CD14-positive monocyte (primary cell): ENCODE measurements at regions not wholly inside any gene's neighbourhood (a gene's known extent, or its start where the extent isn't known, plus 50 kb on each side); places are given as distances from the start of the nearest gene placed in this dataset.

ENCODE experiments used
- DNase-seq, 3 donors: peaks; one replicate each; pipeline ENCODE4 v3.0.0-alpha.2; 2011 to 2022
- H2AFZ ChIP-seq: 2 replicates; pipeline ENCODE4 v1.6.0; 2012; ENCODE audit warnings: mild to moderate bottlenecking, low read depth, low read length, inconsistent platforms; ENCODE audit not compliant: insufficient read depth, poor library complexity, severe bottlenecking
- H3K27ac ChIP-seq, 2 donors: 1 replicate in 1 of 2; 2 replicates in 1 of 2; pipeline ENCODE4 v1.5.1; 2012 to 2013; ENCODE audit warnings: low read length in 2 of 2, control low read depth in 1 of 2, inconsistent platforms in 1 of 2, low read depth in 1 of 2, mild to moderate bottlenecking in 1 of 2
- H3K27me3 ChIP-seq, 2 donors: one replicate each; pipeline versions ENCODE4 v1.6.0 to v1.6.1; 2011 to 2013; ENCODE audit warnings: low read length in 2 of 2; ENCODE audit not compliant: control insufficient read depth in 2 of 2, insufficient read depth in 2 of 2
- H3K36me3 ChIP-seq, 2 donors: replicated peaks in 1 of 2; 1 replicate in 1 of 2; 2 replicates in 1 of 2; pipeline versions ENCODE4 v1.5.1 to v1.6.1; 2012 to 2013; ENCODE audit warnings: low read length in 2 of 2, control low read depth in 1 of 2, inconsistent platforms in 1 of 2, mild to moderate bottlenecking in 1 of 2; ENCODE audit not compliant: insufficient read depth in 2 of 2, control insufficient read depth in 1 of 2
- H3K4me1 ChIP-seq, 2 donors: 1 replicate in 1 of 2; 2 replicates in 1 of 2; pipeline versions ENCODE4 v1.5.1 to v1.6.1; 2012 to 2013; ENCODE audit warnings: low read length in 2 of 2, control low read depth in 1 of 2, inconsistent platforms in 1 of 2, mild to moderate bottlenecking in 1 of 2, moderate library complexity in 1 of 2; ENCODE audit not compliant: insufficient read depth in 2 of 2, control insufficient read depth in 1 of 2
- H3K4me2 ChIP-seq: replicated peaks from 2 replicates; pipeline ENCODE3; 2012; ENCODE audit warnings: low read length, moderate library complexity, mild to moderate bottlenecking; ENCODE audit not compliant: poor library complexity, severe bottlenecking; ENCODE audit errors: extremely low read depth
- H3K4me3 ChIP-seq, 3 experiments: fragments of 200-600 bp in 1 of 3; sonication (generic) in 1 of 3; replicated peaks in 1 of 3; 1 replicate in 2 of 3; 2 replicates in 1 of 3; pipeline ENCODE4 v1.5.1; 2011 to 2013; ENCODE audit warnings: low read length in 3 of 3, mild to moderate bottlenecking in 3 of 3, control low read depth in 2 of 3, low read depth in 2 of 3, inconsistent platforms in 1 of 3, moderate library complexity in 1 of 3
- H3K79me2 ChIP-seq: 2 replicates; pipeline ENCODE4 v1.6.0; 2012; ENCODE audit warnings: mild to moderate bottlenecking, control low read depth, inconsistent platforms, low read length, moderate library complexity; ENCODE audit not compliant: insufficient read depth
- H3K9ac ChIP-seq: 2 replicates; pipeline ENCODE4 v1.6.0; 2017; ENCODE audit warnings: low read length, mild to moderate bottlenecking; ENCODE audit not compliant: insufficient read depth, poor library complexity, severe bottlenecking
- H3K9me3 ChIP-seq, 2 donors: replicated peaks in 1 of 2; 1 replicate in 1 of 2; 2 replicates in 1 of 2; pipeline versions ENCODE4 v1.5.1 to v1.6.1; 2012 to 2013; ENCODE audit warnings: low read length in 2 of 2, control low read depth in 1 of 2; ENCODE audit not compliant: control insufficient read depth in 1 of 2, insufficient read depth in 1 of 2
- H4K20me1 ChIP-seq: 2 replicates; pipeline ENCODE4 v1.6.0; 2012; ENCODE audit warnings: mild to moderate bottlenecking, low read length, control low read depth, moderate library complexity; ENCODE audit not compliant: insufficient read depth
- H3K27ac Mint-ChIP-seq, 7 donors: one replicate each; pipeline ENCODE4 v1.8.0; 2020; ENCODE audit warnings: mild to moderate bottlenecking in 7 of 7, mixed read lengths in 7 of 7, moderate library complexity in 6 of 7, inconsistent platforms in 2 of 7
- H3K27me3 Mint-ChIP-seq, 3 donors: one replicate each; pipeline ENCODE4 v1.8.0; 2021 to 2022; ENCODE audit warnings: low read depth in 3 of 3, mild to moderate bottlenecking in 3 of 3, mixed read lengths in 3 of 3, moderate library complexity in 3 of 3, inconsistent platforms in 1 of 3
- H3K36me3 Mint-ChIP-seq, 2 donors: one replicate each; pipeline ENCODE4 v1.8.0; 2020; ENCODE audit warnings: mixed read lengths in 2 of 2, inconsistent platforms in 1 of 2, mild to moderate bottlenecking in 1 of 2
- H3K4me1 Mint-ChIP-seq: one replicate; pipeline ENCODE4 v1.8.0; 2020; ENCODE audit warnings: mild to moderate bottlenecking, mixed read lengths
- H3K4me3 Mint-ChIP-seq, 2 donors: one replicate each; pipeline ENCODE4 v1.8.0; 2020; ENCODE audit warnings: mild to moderate bottlenecking in 2 of 2, mixed read lengths in 2 of 2, moderate library complexity in 1 of 2
- H3K9me3 Mint-ChIP-seq, 7 donors: one replicate each; pipeline ENCODE4 v1.8.0; 2020 to 2022; ENCODE audit warnings: mixed read lengths in 7 of 7, mild to moderate bottlenecking in 6 of 7, moderate library complexity in 6 of 7, inconsistent platforms in 2 of 7
- CTCF ChIP-seq: fragments of 200-600 bp; IDR thresholded peaks from one replicate; pipeline ENCODE4 v1.8.0; 2022; ENCODE audit warnings: antibody characterized with exemption, mild to moderate bottlenecking
- WGBS: methylation state at CpG from one replicate; pipeline ENCODE4 v1.1.5; 2013; ENCODE audit warnings: missing lambda C conversion rate; ENCODE audit not compliant: insufficient coverage; 5-methylcytosine and 5-hydroxymethylcytosine counted together
- intact Hi-C, 2 donors: fragments of 100-400 bp; cut with micrococcal nuclease; formaldehyde crosslinking; loops; one replicate each; pipeline versions ENCODE4 v1.15.0 to v1.15.1; 2023

- H3K27ac Mint-ChIP-seq = no peak overlapping the region
- no CpG with 5 or more reads among the region's 2 CpGs for WGBS
- H3K9me3 ChIP-seq = no peaks in the 10 kb centered on the region
Observed at GRCh38 chr6:25142506-25142905, 136.7 kb upstream of the CARMIL1 start.

GRCh38 chr6:25144919-25145318, 134.3 kb upstream of the CARMIL1 start:
- Histone ChIP-seq H2AFZ (no peak overlapping the region), H3K4me1 (peaks cover 3 to 12% of the 10 kb centered on the region in 2 donors), H3K27me3 (no peaks in the 10 kb centered on the region), H3K4me3 (no peak overlapping the region), H4K20me1 (no peaks in the 10 kb centered on the region), H3K27ac (no peak overlapping the region), H3K36me3 (no peaks in the 10 kb centered on the region), H3K9me3 (peaks cover 0 to 4% of the 10 kb centered on the region in 2 donors), H3K4me2 (no peak overlapping the region), H3K79me2 (peaks cover 24% of the 10 kb centered on the region), H3K9ac (no peak overlapping the region)
- peaks cover 0 to 4% of the 10 kb centered on the region in 2 donors for H3K36me3 Mint-ChIP-seq
- peaks cover 4 to 11% (median 9%) of the 10 kb centered on the region in 7 donors for H3K9me3 Mint-ChIP-seq
- no peak overlapping the region for H3K27ac Mint-ChIP-seq
- no peaks in the 10 kb centered on the region for H3K27me3 Mint-ChIP-seq
- no peak for DNase-seq
- no CpG with 5 or more reads among the region's 1 CpG for WGBS
- H3K4me3 Mint-ChIP-seq = no peak overlapping the region
- TF ChIP-seq CTCF = no peak
- intact Hi-C loops = no loop called here
- peaks cover 29% of the 10 kb centered on the region for H3K4me1 Mint-ChIP-seq

More at GRCh38 chr6:25142506-25142905, 136.7 kb upstream of the CARMIL1 start:
- Histone ChIP-seq H3K79me2 (peaks cover 19% of the 10 kb centered on the region), H3K4me2 (no peak overlapping the region), H3K4me1 (peaks cover 12 to 21% of the 10 kb centered on the region in 2 donors), H3K4me3 (no peak overlapping the region), H3K27ac (no peak overlapping the region), H4K20me1 (no peaks in the 10 kb centered on the region), H2AFZ (no peak overlapping the region), H3K27me3 (no peaks in the 10 kb centered on the region), H3K36me3 (no peaks in the 10 kb centered on the region), H3K9ac (no peak overlapping the region)
- TF ChIP-seq CTCF = no peak
- Mint-ChIP-seq H3K4me1 (peaks cover 41% of the 10 kb centered on the region), H3K4me3 (no peak overlapping the region), H3K27me3 (no peaks in the 10 kb centered on the region), H3K9me3 (no peaks in the 10 kb centered on the region), H3K36me3 (peaks cover 0 to 4% of the 10 kb centered on the region in 2 donors)
- intact Hi-C loops = no loop called here
- DNase-seq = no peak
